ENCODE measurements at regions not wholly inside any gene's neighbourhood (a gene's known extent, or its start where the extent isn't known, plus 50 kb on each side); places are given as distances from the start of the nearest gene placed in this dataset.

GRCh38 chr9:108283696-108284095, 572.1 kb downstream of the ACTL7B start (continued):
- TF ChIP-seq, protein P1, sequence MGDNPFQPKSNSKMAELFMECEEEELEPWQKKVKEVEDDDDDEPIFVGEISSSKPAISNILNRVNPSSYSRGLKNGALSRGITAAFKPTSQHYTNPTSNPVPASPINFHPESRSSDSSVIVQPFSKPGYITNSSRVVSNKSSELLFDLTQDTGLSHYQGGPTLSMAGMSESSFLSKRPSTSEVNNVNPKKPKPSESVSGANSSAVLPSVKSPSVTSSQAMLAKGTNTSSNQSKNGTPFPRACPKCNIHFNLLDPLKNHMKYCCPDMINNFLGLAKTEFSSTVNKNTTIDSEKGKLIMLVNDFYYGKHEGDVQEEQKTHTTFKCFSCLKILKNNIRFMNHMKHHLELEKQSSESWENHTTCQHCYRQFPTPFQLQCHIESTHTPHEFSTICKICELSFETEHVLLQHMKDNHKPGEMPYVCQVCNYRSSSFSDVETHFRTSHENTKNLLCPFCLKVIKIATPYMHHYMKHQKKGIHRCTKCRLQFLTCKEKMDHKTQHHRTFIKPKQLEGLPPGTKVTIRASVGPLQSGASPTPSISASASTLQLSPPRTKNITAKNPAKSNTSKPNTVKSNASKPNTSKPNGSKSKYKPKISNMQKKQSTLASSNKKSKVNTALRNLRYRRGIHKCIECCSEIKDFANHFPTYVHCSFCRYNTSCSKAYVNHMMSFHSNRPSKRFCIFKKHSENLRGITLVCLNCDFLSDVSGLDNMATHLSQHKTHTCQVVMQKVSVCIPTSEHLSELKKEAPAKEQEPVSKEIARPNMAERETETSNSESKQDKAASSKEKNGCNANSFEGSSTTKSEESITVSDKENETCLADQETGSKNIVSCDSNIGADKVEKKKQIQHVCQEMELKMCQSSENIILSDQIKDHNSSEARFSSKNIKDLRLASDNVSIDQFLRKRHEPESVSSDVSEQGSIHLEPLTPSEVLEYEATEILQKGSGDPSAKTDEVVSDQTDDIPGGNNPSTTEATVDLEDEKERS (tag by site-specific recombination; IDR thresholded peaks at IDR 0.05): no peak
- no peak for TF ChIP-seq ZNF324 (tag by site-specific recombination; IDR thresholded peaks at IDR 0.05)
- no peak for TF ChIP-seq ZNF776 (tag by site-specific recombination; IDR thresholded peaks at IDR 0.05; ENCODE audit: borderline replicate concordance)
- TF ChIP-seq, protein P2, sequence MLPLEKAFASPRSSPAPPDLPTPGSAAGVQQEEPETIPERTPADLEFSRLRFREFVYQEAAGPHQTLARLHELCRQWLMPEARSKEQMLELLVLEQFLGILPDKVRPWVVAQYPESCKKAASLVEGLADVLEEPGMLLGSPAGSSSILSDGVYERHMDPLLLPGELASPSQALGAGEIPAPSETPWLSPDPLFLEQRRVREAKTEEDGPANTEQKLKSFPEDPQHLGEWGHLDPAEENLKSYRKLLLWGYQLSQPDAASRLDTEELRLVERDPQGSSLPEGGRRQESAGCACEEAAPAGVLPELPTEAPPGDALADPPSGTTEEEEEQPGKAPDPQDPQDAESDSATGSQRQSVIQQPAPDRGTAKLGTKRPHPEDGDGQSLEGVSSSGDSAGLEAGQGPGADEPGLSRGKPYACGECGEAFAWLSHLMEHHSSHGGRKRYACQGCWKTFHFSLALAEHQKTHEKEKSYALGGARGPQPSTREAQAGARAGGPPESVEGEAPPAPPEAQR (tag by site-specific recombination; IDR thresholded peaks at IDR 0.05): no peak
- TF ChIP-seq ZSCAN23 (tag by site-specific recombination; IDR thresholded peaks at IDR 0.05): no peak
- no peak for TF ChIP-seq BCL11A (tag by site-specific recombination; IDR thresholded peaks at IDR 0.05; ENCODE audit: low read depth)
- TF ChIP-seq ZSCAN5A (tag by site-specific recombination; IDR thresholded peaks at IDR 0.05): no peak
- TF ChIP-seq MEIS1 (CRISPR knock-in tag; IDR thresholded peaks at IDR 0.05; ENCODE audit: borderline replicate concordance): no peak
- no peak for TF ChIP-seq ZNF624 (tag by site-specific recombination; IDR thresholded peaks at IDR 0.05)
- TF ChIP-seq ZNF175 (tag by site-specific recombination; IDR thresholded peaks at IDR 0.05): no peak
- no peak for TF ChIP-seq ZNF248 (tag by site-specific recombination; IDR thresholded peaks at IDR 0.05)

DNA sequence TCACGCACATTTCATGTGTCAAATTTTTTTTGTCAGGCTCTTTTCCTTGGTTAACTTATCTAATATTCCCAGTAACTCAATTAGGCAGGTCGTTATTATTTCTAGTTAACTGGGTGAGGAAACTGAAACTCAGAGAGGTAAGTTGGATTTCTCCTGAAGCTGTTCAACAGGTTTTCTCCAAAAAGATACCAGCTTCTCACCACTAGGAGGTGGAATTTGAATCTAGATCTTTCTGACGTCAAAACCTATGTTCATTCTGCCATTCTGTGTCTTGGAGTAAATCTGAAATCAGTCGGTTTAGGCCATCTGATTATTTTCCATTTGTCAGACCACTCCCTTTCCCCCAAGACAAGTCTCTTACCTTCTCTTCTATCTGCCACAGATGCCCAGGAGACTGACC, 572.9 kb downstream of the ACTL7B start:
- ChIA-PET POLR2A (no interaction called here), CTCF (interaction anchor here (0.6 to 1.6 kb wide), 11 partner anchors 10 to 857 kb away, joined by 3 to 6 read pairs (median 3); no protein-coding TSS in a partner anchor)
- TF ChIP-seq ZNF561 (tag by site-specific recombination; IDR thresholded peaks at IDR 0.05; ENCODE audit: borderline replicate concordance): no peak
- TF ChIP-seq ZNF510 (tag by site-specific recombination; IDR thresholded peaks at IDR 0.05; ENCODE audit: insufficient replicate concordance): no peak
- no peak for TF ChIP-seq ZNF701 (tag by site-specific recombination; IDR thresholded peaks at IDR 0.05)
- TF ChIP-seq SETDB1 (IDR thresholded peaks at IDR 0.05; ENCODE audit: insufficient read length, low read length): no peak
- TF ChIP-seq ZNF223 (tag by site-specific recombination; IDR thresholded peaks at IDR 0.05): no peak
- no peak for TF ChIP-seq ZNF529 (tag by site-specific recombination; IDR thresholded peaks at IDR 0.05; ENCODE audit: insufficient replicate concordance)
- no peak for TF ChIP-seq SALL2 (tag by site-specific recombination; IDR thresholded peaks at IDR 0.05; ENCODE audit: borderline replicate concordance)
- no peak for TF ChIP-seq ZFP69B (tag by site-specific recombination; IDR thresholded peaks at IDR 0.05)
- TF ChIP-seq ZFP3 (tag by site-specific recombination; IDR thresholded peaks at IDR 0.05; ENCODE audit: low read depth): no peak
- TF ChIP-seq ZNF791 (tag by site-specific recombination; IDR thresholded peaks at IDR 0.05): no peak
- no peak for TF ChIP-seq ZNF211 (tag by site-specific recombination; IDR thresholded peaks at IDR 0.05; ENCODE audit: low read depth)
- TF ChIP-seq ZNF239 (tag by site-specific recombination; IDR thresholded peaks at IDR 0.05): no peak
- TF ChIP-seq ZNF596 (tag by site-specific recombination; IDR thresholded peaks at IDR 0.05): no peak
- TF ChIP-seq ZNF707 (tag by site-specific recombination; IDR thresholded peaks at IDR 0.05): no peak
- TF ChIP-seq ZBTB17 (tag by site-specific recombination; IDR thresholded peaks at IDR 0.05): no peak
- TF ChIP-seq YY2 (tag by site-specific recombination; IDR thresholded peaks at IDR 0.05): no peak
- no peak for TF ChIP-seq ZNF76 (tag by site-specific recombination; IDR thresholded peaks at IDR 0.05; ENCODE audit: borderline replicate concordance, low read depth)
- TF ChIP-seq ZNF48 (tag by site-specific recombination; IDR thresholded peaks at IDR 0.05): no peak
- no peak for TF ChIP-seq ZNF138 (tag by site-specific recombination; IDR thresholded peaks at IDR 0.05; ENCODE audit: borderline replicate concordance)
- Histone ChIP-seq H3K4me1 (ENCODE audit: control insufficient read depth, insufficient read depth, low read length) (no peaks in the 10 kb centered on the region), H3K36me3 (ENCODE audit: control insufficient read depth in 2 of 2, insufficient read depth in 1 of 2, low read length in 2 of 2) (no peaks in the 10 kb centered on the region), H3K27ac (ENCODE audit: extremely low read depth, low read depth, low read length) (no peak overlapping the region), H3K4me3 (ENCODE audit: low read depth, low read length) (no peak overlapping the region), H3K9me3 (ENCODE audit: control insufficient read depth, insufficient read depth, low read depth, low read length) (no peaks in the 10 kb centered on the region)
